ENCODE measurements at regions not wholly inside any gene's neighbourhood (a gene's known extent, or its start where the extent isn't known, plus 50 kb on each side); places are given as distances from the start of the nearest gene placed in this dataset.
A peak's percentile ranks its signal among the peaks of the same experiment; 100 is the strongest.
"Not testable (repeated sequence)": the region's sequence is repeated elsewhere in the genome, so short reads cannot be mapped to it uniquely, and the experiment has no call there.

DNA sequence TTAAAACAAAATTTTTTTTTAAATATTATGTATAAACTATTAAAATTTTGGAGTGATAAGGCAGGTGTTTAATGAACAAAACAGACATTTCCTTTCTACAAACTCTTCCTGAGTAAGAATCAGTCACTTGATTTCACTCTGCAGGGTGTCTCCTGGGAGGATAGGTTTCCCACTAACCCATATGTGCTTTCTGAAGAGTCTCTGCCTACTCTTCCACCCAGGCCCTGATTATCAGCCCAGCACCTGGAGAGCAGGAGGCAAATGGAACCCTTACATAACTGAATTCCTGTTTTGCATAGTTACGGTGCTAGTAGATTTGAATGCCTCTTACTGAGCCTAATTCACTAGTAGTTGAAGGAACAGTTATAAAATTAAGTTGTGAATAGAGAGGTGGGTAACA, 1718.6 kb downstream of the SUCLG1 start:
- no peak for DNase-seq

DNA sequence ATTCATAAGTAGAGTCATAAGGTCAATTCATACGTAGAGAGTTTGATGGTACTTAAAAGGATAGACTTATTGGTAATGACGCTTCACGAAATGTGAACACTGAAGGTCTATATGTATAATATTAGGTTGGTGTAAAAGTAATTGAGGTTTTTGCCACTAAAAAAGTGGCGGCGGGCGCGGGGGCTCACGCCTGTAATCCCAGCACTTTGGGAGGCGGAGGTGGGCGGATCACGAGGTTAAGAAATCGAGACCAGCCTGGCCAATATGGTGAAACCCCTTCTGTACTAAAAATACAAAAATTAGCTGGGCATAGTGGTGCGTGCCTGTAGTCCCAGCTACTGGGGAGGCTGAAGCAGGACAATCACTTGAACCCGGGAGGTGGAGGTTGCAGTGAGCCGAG, 1721.1 kb downstream of the SUCLG1 start:
- DNase-seq: not testable (repeated sequence)

DNA sequence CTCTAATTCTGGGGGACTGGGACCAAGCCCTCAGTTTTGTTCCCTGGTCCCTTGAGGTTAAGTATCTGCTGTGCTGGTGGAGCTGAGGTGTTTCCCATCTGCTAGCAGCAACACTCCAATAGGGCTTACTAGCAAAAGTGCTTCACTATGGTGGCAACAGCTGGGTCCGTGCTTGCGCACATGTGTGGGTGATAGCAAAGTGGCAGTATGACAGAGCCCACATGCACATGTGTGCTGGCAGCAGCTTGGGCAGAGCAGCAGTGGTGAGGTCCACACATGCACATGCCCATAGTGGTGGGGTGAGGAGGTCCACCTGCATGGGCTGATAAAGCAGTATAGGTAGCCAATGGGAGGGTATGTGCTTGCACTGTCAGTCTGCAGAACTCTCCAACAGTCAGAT, 1723.7 kb downstream of the SUCLG1 start:
- DNase-seq: no peak

DNA sequence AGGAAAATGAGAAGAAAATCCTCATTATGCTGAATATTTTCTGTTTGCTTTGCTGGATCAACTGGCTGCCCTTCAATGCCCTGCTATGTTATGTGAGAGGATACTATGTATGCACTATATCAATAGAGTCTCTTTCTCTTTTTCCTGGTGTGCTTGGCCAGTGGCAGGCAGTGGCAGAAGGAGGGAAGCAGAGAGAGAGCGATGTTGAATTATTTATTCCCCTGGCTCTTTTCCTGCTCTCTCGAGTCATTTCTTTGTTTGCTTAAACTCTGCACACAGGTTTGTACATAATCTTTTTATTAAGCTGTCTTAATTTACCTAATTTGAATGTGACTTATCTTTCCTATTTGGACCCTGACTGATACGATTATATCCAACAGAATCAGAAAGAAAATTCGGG, 1727.3 kb downstream of the SUCLG1 start:
- no peak for DNase-seq

DNA sequence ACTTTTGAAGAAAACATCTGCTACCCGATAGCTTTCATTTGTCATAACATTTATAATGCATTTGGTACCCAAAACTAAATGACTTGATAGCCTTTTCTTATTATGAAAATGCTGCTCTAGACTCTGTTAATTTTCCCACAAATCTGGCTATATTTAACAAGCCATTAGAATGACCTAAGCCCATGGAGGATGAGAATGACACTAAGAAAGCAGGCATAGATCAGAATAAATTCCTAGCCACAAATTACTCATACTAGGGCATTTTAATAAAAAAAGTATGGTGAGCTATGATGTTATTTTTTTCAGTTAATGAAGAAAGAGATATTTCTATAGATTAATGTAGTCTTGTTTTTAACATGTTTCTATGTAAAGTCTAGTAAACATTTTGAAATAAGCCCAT, 1728.3 kb downstream of the SUCLG1 start:
- no peak for DNase-seq

DNA sequence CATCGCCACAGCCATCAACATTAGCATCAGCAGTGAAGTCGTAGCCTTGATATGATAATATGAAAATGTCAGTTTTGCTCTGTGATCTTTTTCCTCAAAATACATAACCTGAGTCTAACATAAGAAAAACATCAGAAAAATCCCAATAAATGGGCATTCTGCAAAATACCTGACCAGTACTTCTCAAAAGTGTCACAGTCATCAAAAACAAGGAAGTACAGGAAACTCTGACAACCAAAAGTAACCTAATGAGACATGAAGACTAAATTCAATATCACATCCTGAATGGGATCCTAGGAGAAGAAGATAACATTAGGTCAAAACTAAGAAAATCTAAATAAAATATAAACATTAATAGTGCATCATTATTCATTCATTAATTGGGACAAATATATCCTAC, 1731.0 kb downstream of the SUCLG1 start:
- DNase-seq: no peak

DNA sequence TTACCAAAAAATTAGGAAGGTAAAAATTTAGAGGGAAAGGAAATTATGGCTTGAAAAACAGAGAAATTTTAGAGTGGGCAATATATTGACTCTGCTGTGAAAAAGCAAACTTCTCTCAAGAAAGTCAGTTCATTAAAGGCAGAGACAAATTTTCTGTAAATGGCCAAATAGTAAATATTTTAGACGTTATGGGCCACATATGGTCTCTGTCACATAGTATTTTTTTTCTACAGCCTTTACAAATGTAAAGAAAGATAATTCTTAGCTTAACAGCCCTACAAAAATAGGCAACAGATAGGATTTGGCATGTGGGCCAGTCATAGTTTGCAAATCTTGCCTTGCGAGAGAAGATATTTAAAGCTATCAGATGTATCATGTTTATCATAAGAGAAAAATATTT, 1750.4 kb downstream of the SUCLG1 start:
- no peak for DNase-seq

DNA sequence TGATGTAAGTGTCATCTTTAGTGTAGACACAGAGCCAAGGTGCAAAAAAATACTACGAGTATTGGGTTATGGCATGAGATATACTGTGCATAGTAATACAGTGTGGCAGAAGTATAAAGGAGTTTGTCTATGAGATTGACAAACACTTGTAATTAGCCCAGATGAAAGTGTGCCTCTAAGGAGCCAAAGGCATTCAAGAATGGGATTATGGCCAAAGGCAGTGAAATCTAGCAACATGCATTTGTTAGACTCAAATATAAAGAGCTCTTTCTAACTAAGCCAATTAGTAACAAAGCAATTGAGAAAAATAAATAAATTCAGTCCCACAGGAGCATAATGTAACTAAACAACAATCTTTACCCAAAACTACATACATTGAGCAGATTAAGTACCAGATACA, 1761.8 kb downstream of the SUCLG1 start:
- DNase-seq: no peak

DNA sequence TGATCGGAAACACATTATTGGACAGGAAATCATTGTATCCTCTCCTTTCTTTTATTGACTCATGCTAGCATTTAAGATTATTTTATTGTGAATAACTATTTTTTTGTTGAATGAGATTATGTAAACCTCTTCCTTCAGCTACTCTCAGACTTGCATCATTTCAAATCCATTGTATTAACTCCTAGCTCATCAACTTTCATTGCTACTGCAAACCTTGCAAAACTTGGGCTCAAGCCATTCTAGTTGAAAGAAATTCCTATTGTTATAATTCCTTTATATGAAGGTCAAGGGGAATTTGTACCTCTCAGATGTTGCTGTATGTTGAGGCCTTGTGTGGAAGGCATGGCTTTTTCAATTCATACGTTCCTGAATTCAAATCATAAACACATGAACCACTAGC, 1764.6 kb downstream of the SUCLG1 start:
- DNase-seq: no peak

DNA sequence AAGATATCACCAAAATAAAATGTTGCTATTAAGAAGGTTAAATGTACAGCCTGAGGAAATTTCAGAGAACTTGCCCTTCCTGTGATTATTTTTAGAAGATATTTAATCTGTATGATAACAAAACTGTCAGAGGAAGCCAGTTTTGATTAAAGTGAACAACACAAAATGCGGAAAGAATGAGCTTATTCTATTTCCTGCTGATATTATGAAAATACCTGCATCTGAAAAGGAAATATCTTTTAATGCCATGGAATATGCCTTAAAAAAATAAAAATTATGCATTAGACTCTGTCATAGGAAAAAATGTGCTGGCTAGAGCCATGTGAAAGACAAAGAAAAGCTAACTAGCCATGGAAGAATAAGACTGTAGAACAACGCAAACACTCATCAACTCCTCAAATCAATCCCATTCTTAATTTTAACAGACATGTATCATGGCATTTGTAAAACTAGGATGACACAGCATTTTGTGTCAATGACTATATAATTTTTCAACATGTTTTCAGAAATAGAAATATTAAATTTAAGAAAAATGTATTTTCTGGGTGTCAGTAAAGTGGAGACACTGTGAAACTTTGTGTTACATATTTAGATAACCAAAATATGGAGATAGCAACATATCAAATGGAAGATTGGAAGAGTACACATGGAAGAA, 1768.2 kb downstream of the SUCLG1 start:
- no peak for DNase-seq

DNA sequence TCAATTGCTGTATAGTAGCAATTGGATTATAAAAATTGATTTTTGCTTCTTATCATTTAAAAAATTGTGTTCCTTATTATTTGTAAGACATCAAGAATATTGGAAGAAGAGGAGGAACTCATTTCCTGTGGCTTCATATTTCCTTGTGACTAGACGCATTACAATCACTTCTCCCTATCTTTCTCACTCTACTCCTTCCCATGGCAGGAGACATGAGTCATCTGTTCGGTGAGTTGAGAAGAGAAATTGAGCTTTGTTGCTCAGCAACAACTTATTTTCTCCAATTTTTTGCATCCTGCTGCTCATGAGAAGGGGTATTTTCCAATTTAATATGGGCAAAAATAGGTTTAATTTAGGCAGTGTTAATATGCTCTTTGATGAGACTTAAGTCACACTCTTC, 1783.9 kb downstream of the SUCLG1 start:
- DNase-seq: no peak

DNA sequence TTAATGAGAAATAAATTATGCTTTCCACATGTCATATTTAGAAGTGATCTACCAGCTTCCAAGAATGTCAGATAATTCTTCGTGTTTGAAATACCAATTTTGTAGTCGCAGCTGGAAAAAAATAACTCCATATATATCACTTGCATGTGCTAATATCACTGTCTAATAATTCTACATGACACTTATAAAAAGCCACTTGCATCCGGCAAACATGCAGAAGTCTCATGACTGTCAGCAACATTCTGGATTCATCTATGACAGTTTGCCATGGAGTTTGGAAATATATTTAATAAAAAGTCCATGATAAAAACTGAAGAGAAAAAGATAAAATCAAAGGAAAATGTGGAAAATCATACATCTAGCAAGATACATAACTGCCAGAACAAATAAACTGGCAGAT, 1784.4 kb downstream of the SUCLG1 start:
- no peak for DNase-seq

DNA sequence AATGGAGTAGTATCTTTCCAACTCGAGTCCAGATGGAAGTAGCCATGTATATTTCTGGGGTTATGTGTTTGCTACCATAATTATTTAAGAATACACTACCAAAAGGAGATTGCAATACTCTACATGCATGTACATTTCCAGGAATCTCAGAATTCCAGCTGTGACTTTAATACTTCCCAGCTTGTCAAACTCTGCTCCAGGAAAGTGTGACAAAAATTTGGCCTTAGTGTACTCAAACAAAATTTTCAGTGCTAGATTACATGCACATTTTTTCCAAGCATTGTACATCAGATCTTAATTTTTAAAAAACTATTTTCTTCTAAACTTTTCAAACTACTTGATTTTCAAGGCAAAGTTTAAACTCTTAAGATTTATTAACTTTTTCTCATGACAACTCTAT, 1791.6 kb downstream of the SUCLG1 start:
- DNase-seq: no peak

DNA sequence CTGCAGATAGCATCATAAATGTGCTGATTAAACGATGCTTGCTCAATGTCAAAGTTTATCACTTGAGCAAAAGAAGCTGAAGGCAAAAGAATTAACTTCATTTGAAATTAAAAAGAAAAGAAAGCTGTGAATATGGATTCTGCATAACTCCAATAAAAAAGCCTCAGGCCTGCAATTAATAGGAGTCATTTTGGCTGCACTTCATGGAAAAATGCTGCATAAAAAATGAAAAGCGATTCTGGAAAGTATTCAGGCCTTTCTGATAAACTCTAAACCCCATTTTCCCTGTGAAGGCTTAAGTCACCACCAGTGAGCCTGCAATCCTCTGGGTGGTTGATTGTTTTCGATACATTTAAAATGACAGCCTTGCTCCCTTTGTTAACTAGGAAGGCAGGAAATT, 1793.4 kb downstream of the SUCLG1 start:
- no peak for DNase-seq

DNA sequence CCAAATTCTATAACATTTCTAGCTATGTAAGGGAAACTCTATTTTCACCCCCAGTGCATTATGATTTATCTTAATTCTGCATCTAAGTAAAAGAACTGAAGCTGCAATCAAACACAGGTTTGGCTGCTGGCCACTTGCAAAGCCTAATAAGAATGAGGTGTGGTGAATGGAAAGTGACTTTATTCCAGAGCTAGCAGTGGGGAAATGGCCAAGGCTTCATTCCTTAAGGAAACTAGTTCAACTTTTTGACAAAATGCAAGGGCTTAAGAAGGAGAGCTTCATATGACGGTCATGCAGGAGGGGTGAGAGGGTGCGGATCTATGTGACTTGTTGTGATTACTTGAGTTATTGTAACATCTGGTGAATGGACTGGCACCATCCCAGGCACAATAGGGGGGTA, 1802.0 kb downstream of the SUCLG1 start:
- DNase-seq: no peak

DNA sequence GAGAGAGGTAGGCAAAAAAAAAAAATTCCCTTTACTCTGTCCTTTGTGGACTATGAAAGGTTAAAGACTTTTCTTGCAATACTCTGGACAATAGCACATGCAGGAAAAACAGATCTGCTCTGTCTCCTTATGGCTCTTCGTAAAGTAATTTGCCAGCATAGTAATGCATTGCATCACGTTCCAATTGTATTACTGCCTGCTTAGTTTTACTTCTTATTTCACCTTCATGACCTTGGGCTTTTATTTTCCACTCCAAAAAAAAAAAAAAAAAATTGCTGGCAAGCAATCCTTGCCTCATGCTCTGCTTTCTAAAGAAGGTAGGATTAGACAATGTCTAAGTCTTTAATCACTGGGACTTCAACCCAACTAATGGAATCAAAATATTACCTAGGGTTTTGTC, 1802.7 kb downstream of the SUCLG1 start:
- DNase-seq: no peak

DNA sequence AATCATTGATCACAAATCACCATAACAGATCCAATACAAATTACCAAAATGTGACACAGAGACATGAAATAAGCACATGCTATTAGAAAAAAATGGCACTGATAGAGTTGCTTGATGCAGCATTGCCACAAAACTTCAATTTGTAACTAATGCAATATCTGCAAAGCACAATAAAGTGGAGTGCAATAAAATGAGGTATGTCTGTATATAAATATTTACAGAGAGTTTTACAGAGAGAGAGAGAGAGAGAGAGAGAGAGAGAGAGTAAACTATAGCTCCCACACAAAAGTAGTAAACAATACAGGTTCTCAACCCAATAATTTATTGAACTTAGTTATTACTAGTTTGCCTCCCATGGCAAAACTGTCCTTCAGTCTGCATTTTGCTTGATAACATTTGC, 1807.0 kb downstream of the SUCLG1 start:
- DNase-seq: peak; percentile 54

DNA sequence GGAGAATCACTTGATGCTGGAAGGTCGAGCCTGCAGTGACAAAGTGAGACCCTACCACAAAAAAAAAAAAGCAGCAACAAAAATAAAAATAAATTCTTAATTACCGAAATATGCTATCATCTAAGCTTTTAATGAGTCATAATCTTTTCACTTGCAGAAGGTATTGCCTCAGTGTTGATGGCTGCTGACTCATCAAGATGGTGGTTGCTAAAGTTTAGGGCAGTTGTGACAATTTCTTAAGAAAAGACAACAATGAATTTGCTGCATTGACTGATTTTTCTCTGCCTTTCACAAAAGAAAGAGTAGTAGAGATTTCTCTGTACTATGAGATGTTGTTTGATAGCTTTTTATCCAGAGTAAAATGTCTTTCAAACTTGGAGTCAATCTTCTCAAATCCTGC, 1809.0 kb downstream of the SUCLG1 start:
- DNase-seq: no peak

DNA sequence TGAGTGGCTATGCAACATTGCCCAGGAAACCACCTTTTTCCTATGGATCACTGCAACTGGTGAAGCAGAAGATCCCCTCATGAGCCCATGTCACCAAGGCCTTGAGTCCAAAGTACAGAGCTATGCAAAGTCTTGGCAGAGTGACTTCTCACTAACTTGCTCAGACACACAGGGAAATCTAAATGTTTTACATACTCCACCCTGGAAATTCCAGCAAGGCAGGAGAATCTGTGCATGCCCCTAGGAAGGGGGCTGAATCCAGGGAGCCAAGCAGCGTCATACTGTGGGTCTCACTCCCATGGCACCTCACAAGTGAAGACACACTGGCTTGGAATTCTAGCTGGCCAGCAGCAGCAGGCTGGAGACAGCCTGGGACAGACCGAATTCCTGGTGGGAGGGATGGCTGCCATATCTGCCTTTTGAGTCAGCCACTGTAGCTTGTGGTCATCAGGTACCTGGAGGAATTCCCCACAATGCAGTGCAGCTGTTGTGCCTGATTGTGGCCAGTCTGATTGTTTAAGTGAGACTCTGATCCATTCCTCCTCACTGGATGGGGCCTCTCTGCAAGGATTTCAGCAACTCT, 1817.4 kb downstream of the SUCLG1 start:
- DNase-seq: no peak

DNA sequence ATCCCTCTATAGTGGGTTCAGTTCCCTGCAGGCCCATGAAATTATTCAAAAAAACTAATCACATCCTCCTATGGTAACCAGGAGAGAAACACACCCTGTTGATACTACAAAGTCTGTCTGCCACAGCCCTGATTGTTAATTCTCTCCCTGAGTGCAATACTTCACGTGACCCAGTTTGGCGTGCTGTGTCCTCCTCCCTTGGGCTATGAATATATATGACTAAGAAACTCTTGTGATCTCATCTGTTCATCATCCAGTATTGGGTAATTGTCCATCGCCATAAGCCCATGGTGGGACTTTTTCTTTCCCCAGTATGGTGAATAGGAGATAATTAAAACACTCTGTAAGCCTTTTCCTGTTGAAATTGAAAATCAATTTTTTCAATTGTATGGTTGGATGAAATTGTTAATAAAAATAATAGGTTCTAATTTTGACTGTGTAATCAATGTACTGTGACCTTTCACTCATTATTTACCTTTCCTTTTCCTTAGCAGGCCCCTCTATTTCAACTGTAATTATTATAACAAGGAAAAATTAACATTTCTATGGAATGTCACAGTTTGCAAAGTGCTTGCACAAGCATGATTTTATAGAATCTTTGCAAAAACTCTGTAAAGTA, 1822.6 kb downstream of the SUCLG1 start:
- DNase-seq: no peak

DNA sequence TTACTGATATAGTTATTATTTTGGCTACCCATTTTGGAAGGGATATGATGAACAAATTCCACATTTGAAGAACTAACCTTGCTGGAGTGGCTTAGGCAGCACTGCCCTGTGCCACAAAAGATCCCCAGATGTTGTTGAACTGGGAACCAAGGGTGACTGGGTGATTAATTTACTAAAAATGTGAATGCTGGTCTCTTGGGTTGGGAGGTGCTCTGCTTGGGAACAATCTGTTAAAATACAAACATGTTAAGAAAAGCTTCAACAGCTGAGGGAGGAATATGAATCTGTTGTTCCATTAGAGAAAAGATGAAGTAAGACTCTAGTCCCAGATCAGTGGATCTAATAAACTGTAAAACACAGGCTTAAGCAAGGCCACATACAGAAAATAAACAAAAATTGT, 1860.1 kb downstream of the SUCLG1 start:
- no peak for DNase-seq

DNA sequence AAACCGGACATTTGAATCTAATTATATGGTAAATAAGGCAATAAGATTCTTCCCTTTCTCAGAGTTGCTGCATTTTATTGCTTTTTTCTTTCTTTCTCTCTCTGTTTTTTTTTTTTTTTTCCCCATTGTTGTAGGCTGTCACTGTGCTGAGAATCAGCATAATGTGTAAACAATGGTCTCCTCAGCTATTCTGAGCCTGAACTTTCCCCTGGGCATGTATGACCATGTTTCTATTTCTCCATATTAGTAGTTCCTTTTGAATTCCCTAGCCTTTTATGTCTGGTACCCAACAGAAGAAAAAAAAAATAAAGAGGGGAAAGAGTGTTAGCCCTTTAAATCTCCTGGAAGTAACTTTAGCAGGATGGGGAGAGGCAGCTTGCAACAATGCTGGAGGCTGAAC, 1862.5 kb downstream of the SUCLG1 start:
- no peak for DNase-seq

DNA sequence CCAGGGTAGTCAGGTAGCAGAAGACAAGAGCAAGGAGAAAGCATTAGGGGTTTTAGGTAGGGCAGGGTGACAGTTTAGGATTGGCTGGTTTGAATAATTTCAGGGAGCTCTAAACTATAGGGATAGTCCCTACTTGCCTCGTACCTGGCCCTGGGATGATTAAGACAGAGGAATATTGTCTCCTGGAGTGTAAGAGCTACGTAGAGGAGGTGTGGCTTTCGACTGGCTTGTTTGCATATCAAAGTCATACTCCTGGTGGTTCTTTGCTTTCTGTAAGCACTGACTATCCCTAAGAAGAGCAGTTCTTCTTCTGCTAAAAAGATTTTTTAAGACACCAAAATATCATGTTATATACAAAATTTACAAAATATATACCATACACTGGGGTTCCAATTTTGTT, 1867.4 kb downstream of the SUCLG1 start:
- no peak for DNase-seq

DNA sequence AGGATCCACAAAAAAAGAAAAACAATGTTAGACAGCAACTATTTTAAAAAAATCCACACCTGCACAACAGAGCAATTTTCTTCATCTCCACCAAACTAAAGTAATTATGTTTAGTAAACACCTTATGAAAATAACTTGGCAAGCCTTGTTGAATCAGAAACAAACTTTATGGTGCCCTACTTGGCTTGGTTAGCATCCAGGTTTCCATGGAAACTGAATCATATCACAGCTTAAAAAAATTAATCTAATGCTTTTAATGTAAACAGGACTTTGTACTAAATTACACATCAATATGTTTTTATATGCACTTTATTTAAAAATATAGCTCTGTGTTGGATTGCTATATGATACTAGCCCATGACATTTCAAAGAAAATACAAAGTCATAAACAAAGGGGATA, 1882.4 kb downstream of the SUCLG1 start:
- DNase-seq: no peak

DNA sequence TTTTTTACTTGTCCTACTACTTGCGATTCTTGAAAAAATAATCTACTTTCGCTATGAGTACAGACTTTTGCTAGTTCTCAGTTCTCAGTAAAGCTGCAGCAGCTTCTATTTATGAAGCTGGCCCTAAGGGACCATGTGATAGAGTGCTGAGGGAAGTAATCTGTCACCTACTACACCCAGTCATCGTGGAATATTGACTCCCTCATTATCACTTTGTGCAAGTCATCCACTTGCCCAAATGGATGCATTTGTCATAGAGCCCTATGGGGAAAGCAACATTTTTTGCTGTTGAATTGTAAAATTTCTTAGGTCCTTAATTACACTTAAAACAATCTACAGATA, 1919.8 kb downstream of the SUCLG1 start:
- no peak for DNase-seq
